ENCODE measurements at regions not wholly inside any gene's neighbourhood (a gene's known extent, or its start where the extent isn't known, plus 50 kb on each side); places are given as distances from the start of the nearest gene placed in this dataset.
"Not testable (repeated sequence)": the region's sequence is repeated elsewhere in the genome, so short reads cannot be mapped to it uniquely, and the experiment has no call there.

GRCh38 chr6:27532820-27533538 is 60.1 kb upstream of the ZNF184 start:
- no peak for DNase-seq

GRCh38 chr6:27531772-27532459 is 59.0 kb upstream of the ZNF184 start:
- no peak for DNase-seq

GRCh38 chr6:27529796-27530195 is 56.9 kb upstream of the ZNF184 start:
- not testable (repeated sequence) for DNase-seq

GRCh38 chr6:27528714-27529113 is 55.8 kb upstream of the ZNF184 start:
- no peak for DNase-seq

All from NCI-H2107 (cell line).